Caco-2 (cell line): ENCODE measurements at regions not wholly inside any gene's neighbourhood (a gene's known extent, or its start where the extent isn't known, plus 50 kb on each side); places are given as distances from the start of the nearest gene placed in this dataset.

Source experiments
- BruUV-seq: library from RNA; stranded (reverse); fragments of 400-500 nt; replicated peaks from 2 replicates; lab custom pipeline; 2021; lab: Mats Ljungman, UMichigan
- CTCF ChIA-PET: fragments of 300-600 bp; sonication (Branson Sonifier 250); formaldehyde crosslinking; loops from one replicate; lab custom pipeline; 2022; ENCODE audit warnings: antibody characterized with exemption; lab: Charles Lee
- POLR2A ChIA-PET: fragments of 300-600 bp; sonication (Branson Sonifier 250); formaldehyde crosslinking; loops from one replicate; lab custom pipeline; 2022; ENCODE audit warnings: antibody characterized with exemption; lab: Charles Lee
- DNase-seq, 2 experiments: peaks; one replicate each; pipeline versions ENCODE4 v3.0.0 to v3.0.0-alpha.2; 2020 to 2022
- H3K27me3 ChIP-seq: replicated peaks from 2 replicates; pipeline ENCODE4 v1.6.0; 2011; ENCODE audit warnings: low read length; ENCODE audit not compliant: control insufficient read depth, insufficient read depth
- H3K36me3 ChIP-seq: 2 replicates; pipeline ENCODE4 v1.5.1; 2011; ENCODE audit warnings: low read length; ENCODE audit not compliant: control insufficient read depth, insufficient read depth
- H3K4me1 ChIP-seq: fragments of 250-450 bp; sonication (Bioruptor Pico); 2 replicates; pipeline ENCODE4 v1.5.1; 2020; ENCODE audit warnings: mild to moderate bottlenecking
- H3K4me3 ChIP-seq: 2 replicates; pipeline ENCODE4 v1.5.1; 2011; ENCODE audit warnings: low read depth, mild to moderate bottlenecking, control low read depth, low read length
- H3K9me3 ChIP-seq: fragments of 250-450 bp; sonication (Bioruptor Pico); 2 replicates; pipeline ENCODE4 v1.5.1; 2020; ENCODE audit warnings: mild to moderate bottlenecking, moderate library complexity
- H3K27ac Mint-ChIP-seq: one replicate; pipeline ENCODE4 v1.8.0; 2022; ENCODE audit warnings: mixed read lengths; ENCODE audit not compliant: unreplicated experiment
- H3K27me3 Mint-ChIP-seq: one replicate; pipeline ENCODE4 v1.8.0; 2022; ENCODE audit warnings: mixed read lengths; ENCODE audit not compliant: insufficient read depth, unreplicated experiment
- H3K36me3 Mint-ChIP-seq: one replicate; pipeline ENCODE4 v1.8.0; 2022; ENCODE audit warnings: mild to moderate bottlenecking, mixed read lengths; ENCODE audit not compliant: insufficient read depth, unreplicated experiment
- H3K4me1 Mint-ChIP-seq: one replicate; pipeline ENCODE4 v1.8.0; 2022; ENCODE audit warnings: low read depth, mixed read lengths; ENCODE audit not compliant: unreplicated experiment
- H3K4me3 Mint-ChIP-seq: one replicate; pipeline ENCODE4 v1.8.0; 2022; ENCODE audit warnings: mild to moderate bottlenecking, moderate library complexity, mixed read lengths; ENCODE audit not compliant: unreplicated experiment
- H3K9me3 Mint-ChIP-seq: one replicate; pipeline ENCODE4 v1.8.0; 2022; ENCODE audit warnings: mixed read lengths; ENCODE audit not compliant: unreplicated experiment
- intact Hi-C: fragments of 100-400 bp; cut with micrococcal nuclease; formaldehyde crosslinking; loops from one replicate; pipeline ENCODE4 v1.10.0; 2022; ENCODE audit not compliant: unreplicated experiment
- TF ChIP-seq, protein P1 (sequence below), 2 experiments: fragments of 200-600 bp in 1 of 2; IDR thresholded peaks; 1 replicate in 1 of 2; 2 replicates in 1 of 2; pipeline versions ENCODE4 v1.5.1 to v1.8.0; 2011 to 2022; ENCODE audit warnings: antibody characterized with exemption in 1 of 2, control low read depth in 1 of 2, inconsistent platforms in 1 of 2, low read depth in 1 of 2, low read length in 1 of 2, mild to moderate bottlenecking in 1 of 2, moderate library complexity in 1 of 2; ENCODE audit not compliant: insufficient read depth in 1 of 2, severe bottlenecking in 1 of 2, unreplicated experiment in 1 of 2

GRCh38 chr14:71533800-71534199, 398.4 kb upstream of the RGS6 start:
- no peak overlapping the region for H3K27ac Mint-ChIP-seq
- H3K4me3 ChIP-seq: no peak overlapping the region
- intact Hi-C loops: no loop called here

GRCh38 chr14:71534506-71534905, 397.7 kb upstream of the RGS6 start:
- Histone ChIP-seq H3K4me1 (peaks cover 23% of the 10 kb centered on the region), H3K4me3 (no peak overlapping the region), H3K27me3 (no peaks in the 10 kb centered on the region), H3K36me3 (no peaks in the 10 kb centered on the region; the same call in 1 of the 2 replicates), H3K9me3 (no peaks in the 10 kb centered on the region)
- Mint-ChIP-seq H3K4me3 (no peak overlapping the region), H3K4me1 (peaks cover 15% of the 10 kb centered on the region), H3K9me3 (no peaks in the 10 kb centered on the region), H3K27ac (no peak overlapping the region), H3K36me3 (peaks cover 12% of the 10 kb centered on the region), H3K27me3 (no peaks in the 10 kb centered on the region)
- TF ChIP-seq, protein P1, sequence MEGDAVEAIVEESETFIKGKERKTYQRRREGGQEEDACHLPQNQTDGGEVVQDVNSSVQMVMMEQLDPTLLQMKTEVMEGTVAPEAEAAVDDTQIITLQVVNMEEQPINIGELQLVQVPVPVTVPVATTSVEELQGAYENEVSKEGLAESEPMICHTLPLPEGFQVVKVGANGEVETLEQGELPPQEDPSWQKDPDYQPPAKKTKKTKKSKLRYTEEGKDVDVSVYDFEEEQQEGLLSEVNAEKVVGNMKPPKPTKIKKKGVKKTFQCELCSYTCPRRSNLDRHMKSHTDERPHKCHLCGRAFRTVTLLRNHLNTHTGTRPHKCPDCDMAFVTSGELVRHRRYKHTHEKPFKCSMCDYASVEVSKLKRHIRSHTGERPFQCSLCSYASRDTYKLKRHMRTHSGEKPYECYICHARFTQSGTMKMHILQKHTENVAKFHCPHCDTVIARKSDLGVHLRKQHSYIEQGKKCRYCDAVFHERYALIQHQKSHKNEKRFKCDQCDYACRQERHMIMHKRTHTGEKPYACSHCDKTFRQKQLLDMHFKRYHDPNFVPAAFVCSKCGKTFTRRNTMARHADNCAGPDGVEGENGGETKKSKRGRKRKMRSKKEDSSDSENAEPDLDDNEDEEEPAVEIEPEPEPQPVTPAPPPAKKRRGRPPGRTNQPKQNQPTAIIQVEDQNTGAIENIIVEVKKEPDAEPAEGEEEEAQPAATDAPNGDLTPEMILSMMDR (IDR thresholded peaks at IDR 0.05; ENCODE audit: insufficient read depth in 1 of 2, low read depth in 1 of 2, low read length in 1 of 2, severe bottlenecking in 1 of 2, unreplicated experiment in 1 of 2): no peak
- ChIA-PET POLR2A (no interaction called here), CTCF (no interaction called here)
- intact Hi-C loops: no loop called here
- no TSS peak for BruUV-seq
- no peak for DNase-seq

More at GRCh38 chr14:71533800-71534199, 398.4 kb upstream of the RGS6 start:
- Histone ChIP-seq H3K4me1 (peaks cover 23% of the 10 kb centered on the region), H3K9me3 (no peaks in the 10 kb centered on the region), H3K27me3 (no peaks in the 10 kb centered on the region), H3K36me3 (no peaks in the 10 kb centered on the region; the same call in 1 of the 2 replicates)
- TF ChIP-seq, protein P1 (IDR thresholded peaks at IDR 0.05; ENCODE audit: insufficient read depth in 1 of 2, low read depth in 1 of 2, low read length in 1 of 2, severe bottlenecking in 1 of 2, unreplicated experiment in 1 of 2): no peak
- BruUV-seq: no TSS peak
- peaks cover 12% of the 10 kb centered on the region for H3K36me3 Mint-ChIP-seq
- no peaks in the 10 kb centered on the region for H3K27me3 Mint-ChIP-seq
- H3K9me3 Mint-ChIP-seq: no peaks in the 10 kb centered on the region
- no peak for DNase-seq
- ChIA-PET POLR2A (no interaction called here), CTCF (no interaction called here)
- peaks cover 15% of the 10 kb centered on the region for H3K4me1 Mint-ChIP-seq
- H3K4me3 Mint-ChIP-seq: no peak overlapping the region

DNA sequence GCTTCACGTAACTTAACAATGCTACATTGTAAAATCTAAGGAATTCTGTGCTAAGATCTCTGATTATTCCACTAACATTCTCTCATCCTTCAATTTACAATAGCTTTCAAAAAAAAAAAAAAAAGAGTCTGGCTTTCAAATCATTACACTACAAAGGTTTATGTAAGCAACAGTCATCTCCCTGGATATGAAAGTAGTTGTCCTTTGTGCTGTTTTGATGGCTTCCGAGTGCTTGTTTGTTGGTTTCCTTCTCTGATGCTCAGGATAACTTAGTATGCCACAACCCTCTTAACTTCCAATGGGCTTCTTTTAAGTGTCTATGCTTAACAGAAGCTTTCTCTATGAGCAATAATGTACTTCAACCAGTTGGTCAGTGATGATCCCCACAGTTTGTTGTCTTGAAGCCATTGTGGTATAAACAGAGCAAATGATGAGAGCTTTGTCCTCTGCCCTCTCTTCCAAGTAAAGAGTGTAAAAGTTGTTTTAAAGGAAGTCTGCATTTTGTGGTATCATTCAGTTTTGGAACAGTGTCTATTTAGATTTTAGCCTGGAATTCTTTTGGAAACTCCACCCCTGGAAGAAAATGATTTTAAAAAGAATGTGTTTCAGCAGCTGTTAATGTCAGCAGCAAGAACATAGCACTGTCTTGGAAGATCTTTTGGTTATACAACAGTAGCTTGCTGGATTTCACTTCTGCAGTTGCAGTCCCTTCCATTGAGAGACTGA, 396.1 kb upstream of the RGS6 start:
- Mint-ChIP-seq H3K4me3 (no peak overlapping the region), H3K36me3 (peaks cover 5% of the 10 kb centered on the region), H3K4me1 (peaks cover 15% of the 10 kb centered on the region), H3K27me3 (no peaks in the 10 kb centered on the region), H3K9me3 (no peaks in the 10 kb centered on the region), H3K27ac (no peak overlapping the region)
- no peaks in the 10 kb centered on the region for H3K9me3 ChIP-seq
- H3K4me1 ChIP-seq: peaks cover 26% of the 10 kb centered on the region
- H3K4me3 ChIP-seq: no peak overlapping the region
- BruUV-seq: no TSS peak
- intact Hi-C loops: no loop called here
- DNase-seq: no peak
- POLR2A ChIA-PET: interaction anchor here (0.6 kb wide), 1 partner anchor 9 kb away, joined by 8 read pairs; no protein-coding TSS in a partner anchor
- no peaks in the 10 kb centered on the region for H3K27me3 ChIP-seq
- TF ChIP-seq, protein P1 (IDR thresholded peaks at IDR 0.05; ENCODE audit: insufficient read depth in 1 of 2, low read depth in 1 of 2, low read length in 1 of 2, severe bottlenecking in 1 of 2, unreplicated experiment in 1 of 2): no peak
- CTCF ChIA-PET: no interaction called here
- no peaks in the 10 kb centered on the region; the same call in 1 of the 2 replicates for H3K36me3 ChIP-seq
